Suprapubic skin (tissue), 4 donors: ENCODE measurements at regions not wholly inside any gene's neighbourhood (a gene's known extent, or its start where the extent isn't known, plus 50 kb on each side); places are given as distances from the start of the nearest gene placed in this dataset.

Experiments used
- POLR2A ChIP-seq, 2 donors: fragments of 450-650 bp; IDR thresholded peaks; one replicate each; pipeline ENCODE4 v1.6.1; 2017; ENCODE audit warnings: antibody characterized with exemption in 2 of 2, mild to moderate bottlenecking in 2 of 2, moderate library complexity in 2 of 2
- POLR2AphosphoS5 ChIP-seq, 3 donors: sonication (generic); formaldehyde crosslinking; IDR thresholded peaks; one replicate each; pipeline ENCODE4 v1.6.1; 2017; ENCODE audit warnings: antibody characterized with exemption in 3 of 3
- TF ChIP-seq, protein P1 (sequence below), 2 donors: fragments of 200-600 bp in 1 of 2; fragments of 450-650 bp in 1 of 2; sonication (generic) in 1 of 2; IDR thresholded peaks; one replicate each; pipeline ENCODE4 v1.5.1; 2016 to 2019; ENCODE audit warnings: antibody characterized with exemption in 2 of 2, mild to moderate bottlenecking in 1 of 2, moderate library complexity in 1 of 2

DNA sequence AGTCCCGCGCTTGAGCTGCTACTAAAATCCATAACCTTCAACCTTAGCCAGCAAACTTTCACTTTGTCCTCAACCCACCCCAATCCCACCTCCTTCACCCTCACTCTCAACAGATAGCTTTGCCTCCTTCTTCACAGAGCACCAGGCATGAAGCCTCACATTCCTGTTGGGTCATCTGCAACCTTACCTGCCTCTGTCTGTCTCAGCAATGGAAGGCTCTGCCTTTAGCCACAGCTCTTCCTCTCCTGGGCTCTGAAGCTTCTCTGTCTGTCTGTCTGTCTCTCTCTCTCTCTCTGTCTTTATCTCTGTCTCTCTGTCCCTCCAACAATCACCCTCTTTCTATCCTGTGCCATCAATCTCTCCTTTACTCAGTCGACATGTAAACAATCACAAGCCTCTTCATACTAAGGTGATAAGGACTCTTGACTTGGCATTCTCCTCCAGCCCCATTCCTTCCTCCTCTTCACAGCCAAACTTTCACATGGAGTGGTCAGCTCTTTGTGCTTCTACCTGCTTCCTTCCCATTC is 220.8 kb downstream of the SPTSSA start:
- TF ChIP-seq, protein P1, sequence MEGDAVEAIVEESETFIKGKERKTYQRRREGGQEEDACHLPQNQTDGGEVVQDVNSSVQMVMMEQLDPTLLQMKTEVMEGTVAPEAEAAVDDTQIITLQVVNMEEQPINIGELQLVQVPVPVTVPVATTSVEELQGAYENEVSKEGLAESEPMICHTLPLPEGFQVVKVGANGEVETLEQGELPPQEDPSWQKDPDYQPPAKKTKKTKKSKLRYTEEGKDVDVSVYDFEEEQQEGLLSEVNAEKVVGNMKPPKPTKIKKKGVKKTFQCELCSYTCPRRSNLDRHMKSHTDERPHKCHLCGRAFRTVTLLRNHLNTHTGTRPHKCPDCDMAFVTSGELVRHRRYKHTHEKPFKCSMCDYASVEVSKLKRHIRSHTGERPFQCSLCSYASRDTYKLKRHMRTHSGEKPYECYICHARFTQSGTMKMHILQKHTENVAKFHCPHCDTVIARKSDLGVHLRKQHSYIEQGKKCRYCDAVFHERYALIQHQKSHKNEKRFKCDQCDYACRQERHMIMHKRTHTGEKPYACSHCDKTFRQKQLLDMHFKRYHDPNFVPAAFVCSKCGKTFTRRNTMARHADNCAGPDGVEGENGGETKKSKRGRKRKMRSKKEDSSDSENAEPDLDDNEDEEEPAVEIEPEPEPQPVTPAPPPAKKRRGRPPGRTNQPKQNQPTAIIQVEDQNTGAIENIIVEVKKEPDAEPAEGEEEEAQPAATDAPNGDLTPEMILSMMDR (IDR thresholded peaks at IDR 0.05): no peak
- TF ChIP-seq POLR2A (IDR thresholded peaks at IDR 0.05): no peak
- TF ChIP-seq POLR2AphosphoS5 (IDR thresholded peaks at IDR 0.05): no peak
